ENCODE measurements at regions not wholly inside any gene's neighbourhood (a gene's known extent, or its start where the extent isn't known, plus 50 kb on each side); places are given as distances from the start of the nearest gene placed in this dataset.

DNA sequence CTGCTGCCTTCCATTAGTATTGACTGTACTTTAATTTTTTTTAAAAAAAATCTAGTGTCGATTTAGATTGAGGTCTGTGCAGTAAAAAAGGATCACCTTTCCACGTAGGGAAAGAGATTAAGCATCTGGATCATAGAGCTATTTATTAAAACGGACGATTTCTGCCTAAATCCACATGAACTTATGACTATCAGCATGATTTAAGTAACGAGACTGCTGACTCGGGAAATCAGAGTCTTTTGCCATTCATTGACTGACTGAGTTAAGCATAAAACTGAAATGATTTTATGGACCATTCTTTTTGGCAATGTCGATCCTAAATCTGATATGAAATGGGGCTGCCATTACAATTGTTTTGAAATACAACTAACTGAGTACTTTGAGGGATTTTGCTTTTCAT lies 261.7 kb downstream of the SAMD5 start:
- Mint-ChIP-seq H3K4me3 (no peak overlapping the region), H3K36me3 (ENCODE audit: insufficient read depth) (no peaks in the 10 kb centered on the region), H3K4me1 (ENCODE audit: low read depth) (no peaks in the 10 kb centered on the region), H3K27me3 (ENCODE audit: low read depth) (no peaks in the 10 kb centered on the region), H3K9me3 (peaks cover 4% of the 10 kb centered on the region)
- no peak for ATAC-seq
- no peak for DNase-seq

DNA sequence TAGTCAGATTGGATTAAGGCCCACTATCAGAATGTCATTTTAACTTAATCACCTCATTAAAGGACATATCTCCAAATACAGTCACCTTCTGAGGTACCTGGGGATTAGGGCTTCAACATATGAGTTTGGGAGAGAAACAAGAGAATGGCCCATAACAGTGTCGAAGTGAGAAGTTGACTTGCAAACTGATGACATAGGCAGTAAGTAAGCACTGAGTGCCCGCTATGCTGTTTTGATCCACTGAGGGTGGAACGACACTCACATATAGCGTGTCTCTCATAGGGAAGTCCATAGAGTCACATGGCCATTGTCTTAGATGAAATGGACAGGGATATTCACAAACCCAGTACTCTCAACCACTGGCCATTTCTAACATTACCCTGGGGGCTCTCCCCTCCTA lies 264.2 kb downstream of the SAMD5 start:
- no peaks in the 10 kb centered on the region for H3K27me3 Mint-ChIP-seq (ENCODE audit: low read depth)
- no peak for ATAC-seq

DNA sequence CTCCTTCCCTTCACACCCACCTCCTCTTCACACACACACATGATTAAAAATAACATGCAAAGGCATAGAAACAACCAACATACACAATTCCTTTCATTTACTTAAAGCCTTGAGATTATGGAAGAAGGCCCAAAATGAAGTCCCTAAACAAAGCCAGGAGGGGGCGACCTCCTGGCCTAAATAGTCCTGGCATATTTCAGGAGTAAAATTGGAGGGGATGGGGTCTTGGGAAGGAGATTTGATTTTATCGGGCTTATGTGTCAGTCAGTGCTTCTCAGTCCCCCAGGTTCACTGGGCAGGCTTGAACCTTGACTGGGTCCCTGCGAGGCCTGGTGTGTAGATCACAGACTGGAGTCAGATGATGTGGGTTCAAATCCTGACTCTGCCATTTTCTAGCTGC lies 266.4 kb downstream of the SAMD5 start:
- no peak for DNase-seq
- Mint-ChIP-seq H3K9me3 (no peaks in the 10 kb centered on the region), H3K27me3 (ENCODE audit: low read depth) (no peaks in the 10 kb centered on the region), H3K36me3 (ENCODE audit: insufficient read depth) (no peaks in the 10 kb centered on the region), H3K4me1 (ENCODE audit: low read depth) (no peaks in the 10 kb centered on the region), H3K4me3 (no peak overlapping the region)
- no peak for ATAC-seq

More for the DNA sequence above, 264.2 kb downstream of the SAMD5 start:
- Mint-ChIP-seq H3K4me3 (no peak overlapping the region), H3K4me1 (ENCODE audit: low read depth) (no peaks in the 10 kb centered on the region), H3K36me3 (ENCODE audit: insufficient read depth) (no peaks in the 10 kb centered on the region), H3K9me3 (no peaks in the 10 kb centered on the region)
- DNase-seq = no peak

DNA sequence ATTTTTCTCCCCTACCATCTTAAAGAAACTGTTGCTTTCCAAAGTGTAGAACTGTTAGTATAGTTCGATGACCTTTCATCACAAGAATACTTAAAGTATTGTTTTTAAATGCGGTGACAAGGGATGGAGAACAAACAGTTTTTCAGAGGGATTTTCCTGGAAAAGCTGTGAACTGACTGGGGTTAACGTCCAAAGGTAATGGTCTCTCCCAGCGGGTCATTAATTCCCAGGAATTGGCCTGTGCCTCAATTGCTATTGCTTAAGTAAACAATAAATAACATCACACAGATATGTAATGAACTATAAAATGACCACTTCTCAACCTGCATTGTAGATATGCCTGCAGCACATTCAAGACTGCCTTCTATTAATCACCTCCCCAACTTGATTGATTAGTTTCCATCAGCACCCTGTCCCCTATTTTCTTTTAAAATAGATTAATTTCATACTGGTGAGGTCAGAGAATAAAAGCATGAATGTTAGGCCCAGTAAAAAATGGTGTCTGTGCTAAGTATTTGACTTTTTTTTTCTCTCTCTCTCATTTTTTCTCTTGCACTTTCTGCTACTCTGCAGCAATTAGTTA lies 268.2 kb downstream of the SAMD5 start:
- no peak overlapping the region for H3K4me3 Mint-ChIP-seq
- no peaks in the 10 kb centered on the region for H3K27me3 Mint-ChIP-seq (ENCODE audit: low read depth)
- H3K36me3 Mint-ChIP-seq (ENCODE audit: insufficient read depth) = no peaks in the 10 kb centered on the region
- no peaks in the 10 kb centered on the region for H3K9me3 Mint-ChIP-seq
- DNase-seq (no peak), ATAC-seq (no peak)
- H3K4me1 Mint-ChIP-seq (ENCODE audit: low read depth) = no peaks in the 10 kb centered on the region

DNA sequence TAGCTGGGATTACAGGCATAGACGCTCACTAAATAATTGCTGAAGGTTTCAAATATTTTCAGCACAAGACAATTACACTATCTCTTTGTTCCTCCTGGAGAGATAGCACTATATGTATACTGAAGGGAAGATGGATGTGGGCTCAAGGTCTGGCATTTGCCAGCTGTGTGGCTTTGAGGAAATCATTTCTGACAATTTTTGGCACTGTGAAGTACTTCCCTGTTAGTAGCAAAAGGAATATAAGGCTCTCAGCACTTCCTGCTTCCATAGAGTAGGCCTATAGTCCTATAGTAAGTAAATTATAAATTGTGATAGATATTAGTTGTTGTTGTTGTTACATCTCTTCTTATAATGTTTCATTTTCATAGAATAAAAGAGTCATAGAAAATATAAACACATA lies 271.1 kb downstream of the SAMD5 start:
- no peaks in the 10 kb centered on the region for H3K4me1 Mint-ChIP-seq (ENCODE audit: low read depth)
- H3K27me3 Mint-ChIP-seq (ENCODE audit: low read depth) = no peaks in the 10 kb centered on the region
- H3K9me3 Mint-ChIP-seq = no peaks in the 10 kb centered on the region
- H3K4me3 Mint-ChIP-seq = no peak overlapping the region
- no peaks in the 10 kb centered on the region for H3K36me3 Mint-ChIP-seq (ENCODE audit: insufficient read depth)
- no peak for DNase-seq
- ATAC-seq = no peak

DNA sequence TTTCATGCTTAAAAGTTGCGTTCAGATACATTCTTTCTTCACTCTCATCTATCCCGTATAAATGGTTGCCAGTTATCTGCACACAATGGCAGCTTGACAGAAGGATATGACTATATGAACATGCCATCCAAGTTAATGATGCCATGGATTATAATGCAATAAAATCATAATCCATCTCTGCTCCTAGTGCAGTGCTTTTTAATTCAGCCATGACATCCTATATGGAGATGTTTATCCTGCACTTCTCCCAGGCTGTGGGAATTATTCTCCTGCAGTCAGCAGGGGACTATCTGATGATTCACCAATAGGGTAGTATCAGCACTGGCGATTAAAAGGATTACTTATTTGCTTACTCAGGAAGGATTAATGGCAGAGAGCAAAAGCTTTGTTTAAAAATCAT lies 273.8 kb downstream of the SAMD5 start:
- Mint-ChIP-seq H3K27me3 (ENCODE audit: low read depth) (no peaks in the 10 kb centered on the region), H3K4me1 (ENCODE audit: low read depth) (no peaks in the 10 kb centered on the region), H3K4me3 (no peak overlapping the region), H3K36me3 (ENCODE audit: insufficient read depth) (no peaks in the 10 kb centered on the region), H3K9me3 (peaks cover 5% of the 10 kb centered on the region)
- no peak for ATAC-seq
- DNase-seq = no peak

DNA sequence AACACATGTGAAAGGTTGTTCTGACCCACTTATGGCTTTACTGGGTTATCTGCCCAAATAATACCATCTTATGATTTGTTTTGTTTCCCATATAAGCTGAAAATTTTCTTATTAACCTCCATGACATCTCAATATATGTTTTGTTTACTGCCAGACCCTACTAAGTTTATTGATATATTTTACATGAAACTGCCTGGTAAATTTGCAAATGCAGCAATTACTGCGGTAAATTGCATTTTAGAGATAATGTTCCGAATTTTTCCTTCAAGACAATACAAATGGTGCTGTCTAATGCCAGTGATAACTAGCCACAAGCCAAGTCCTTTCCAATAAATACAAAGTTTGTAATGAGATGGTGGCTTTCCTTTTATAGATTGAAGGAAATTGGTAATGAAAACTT lies 275.9 kb downstream of the SAMD5 start:
- Mint-ChIP-seq H3K4me1 (ENCODE audit: low read depth) (no peaks in the 10 kb centered on the region), H3K27me3 (ENCODE audit: low read depth) (no peaks in the 10 kb centered on the region), H3K36me3 (ENCODE audit: insufficient read depth) (no peaks in the 10 kb centered on the region), H3K9me3 (peaks cover 5% of the 10 kb centered on the region), H3K4me3 (no peak overlapping the region)
- ATAC-seq (no peak), DNase-seq (no peak)

DNA sequence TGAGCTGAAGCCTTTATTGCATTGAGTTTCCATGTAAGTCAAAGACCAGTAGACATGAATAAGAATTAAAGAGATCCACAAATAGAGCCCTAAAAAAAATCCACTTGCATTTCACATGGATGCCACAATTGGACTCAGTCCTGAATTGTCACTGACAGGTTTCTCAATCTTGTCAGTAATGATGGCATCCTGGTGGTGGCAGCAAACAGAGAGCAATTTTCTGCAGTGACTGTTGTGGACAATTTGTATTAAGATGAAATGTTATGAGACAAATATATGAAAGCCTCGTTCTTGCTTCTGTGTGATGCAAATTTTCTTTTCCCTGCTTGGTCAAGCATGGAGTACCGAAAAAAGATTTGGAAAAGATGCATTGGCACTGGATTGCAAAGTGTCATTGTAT lies 278.9 kb downstream of the SAMD5 start:
- Mint-ChIP-seq H3K4me1 (ENCODE audit: low read depth) (no peaks in the 10 kb centered on the region), H3K9me3 (peaks cover 13% of the 10 kb centered on the region), H3K4me3 (no peak overlapping the region), H3K27me3 (ENCODE audit: low read depth) (no peaks in the 10 kb centered on the region), H3K36me3 (ENCODE audit: insufficient read depth) (no peaks in the 10 kb centered on the region)
- no peak for DNase-seq
- ATAC-seq = no peak

DNA sequence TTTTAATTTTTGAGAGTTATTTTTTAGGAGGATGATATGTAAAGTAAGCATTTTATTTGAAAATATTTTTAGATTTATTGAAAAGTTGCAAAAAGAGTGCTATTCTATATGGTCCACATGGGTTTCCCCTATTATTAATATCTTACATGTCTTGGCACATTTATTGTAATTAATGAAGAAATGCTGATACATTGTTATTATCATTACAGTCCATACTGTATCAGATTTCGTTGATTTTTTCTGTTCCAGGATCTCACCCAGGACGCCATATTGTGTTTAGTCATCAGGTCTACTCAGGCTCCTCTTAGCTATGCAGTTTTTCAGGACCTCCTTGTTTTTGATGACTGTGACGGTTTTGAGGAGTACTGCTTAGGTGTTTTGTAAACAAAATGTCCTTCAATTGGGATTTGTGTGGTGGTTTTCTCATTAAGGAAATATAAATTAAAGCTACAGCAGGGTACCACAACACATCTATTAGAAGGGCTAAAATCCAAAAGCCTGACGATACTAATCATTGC lies 281.0 kb downstream of the SAMD5 start:
- no peak for ATAC-seq

DNA sequence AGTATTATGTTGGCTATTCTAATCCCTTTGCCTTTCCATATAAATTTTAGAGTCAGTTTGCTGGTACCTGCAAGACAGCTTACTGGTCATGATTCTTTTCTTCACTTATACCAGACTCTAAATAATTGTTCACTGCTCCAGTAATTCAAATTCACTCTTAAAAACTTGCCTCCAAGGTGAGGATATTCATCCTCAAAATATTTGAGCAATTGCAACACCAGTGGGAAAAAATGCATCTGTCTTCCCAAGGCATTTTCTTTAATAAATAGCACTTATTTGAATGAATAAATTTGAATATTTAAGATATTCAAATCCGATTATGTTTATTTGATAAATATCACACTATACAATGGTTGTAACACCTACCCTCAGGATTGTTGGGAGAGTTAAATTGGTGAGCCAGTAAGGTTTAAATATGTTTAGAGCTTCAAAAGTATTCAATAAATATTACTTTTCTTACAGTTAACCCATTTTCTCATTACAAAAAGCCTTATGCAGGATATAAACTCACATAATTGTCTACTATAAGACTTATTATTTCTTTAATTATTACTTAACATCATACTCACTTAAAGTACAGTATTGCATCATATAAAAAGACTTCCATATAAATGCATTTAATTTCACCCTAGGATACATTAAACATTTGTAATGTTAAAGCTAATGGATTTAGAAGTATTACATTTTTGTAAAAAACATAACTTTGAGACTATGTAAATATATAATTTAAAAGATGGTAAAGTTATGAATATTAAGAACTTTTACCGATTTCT lies 285.6 kb downstream of the SAMD5 start:
- Mint-ChIP-seq H3K4me1 (ENCODE audit: low read depth) (no peaks in the 10 kb centered on the region), H3K36me3 (ENCODE audit: insufficient read depth) (no peaks in the 10 kb centered on the region), H3K27me3 (ENCODE audit: low read depth) (no peaks in the 10 kb centered on the region), H3K4me3 (no peak overlapping the region), H3K9me3 (peaks cover 8% of the 10 kb centered on the region)
- ATAC-seq (no peak), DNase-seq (no peak)

More for the DNA sequence above, 281.0 kb downstream of the SAMD5 start:
- no peaks in the 10 kb centered on the region for H3K27me3 Mint-ChIP-seq (ENCODE audit: low read depth)
- H3K4me1 Mint-ChIP-seq (ENCODE audit: low read depth) = no peaks in the 10 kb centered on the region
- no peaks in the 10 kb centered on the region for H3K36me3 Mint-ChIP-seq (ENCODE audit: insufficient read depth)
- H3K9me3 Mint-ChIP-seq = peaks cover 13% of the 10 kb centered on the region
- DNase-seq = no peak
- H3K4me3 Mint-ChIP-seq = no peak overlapping the region

DNA sequence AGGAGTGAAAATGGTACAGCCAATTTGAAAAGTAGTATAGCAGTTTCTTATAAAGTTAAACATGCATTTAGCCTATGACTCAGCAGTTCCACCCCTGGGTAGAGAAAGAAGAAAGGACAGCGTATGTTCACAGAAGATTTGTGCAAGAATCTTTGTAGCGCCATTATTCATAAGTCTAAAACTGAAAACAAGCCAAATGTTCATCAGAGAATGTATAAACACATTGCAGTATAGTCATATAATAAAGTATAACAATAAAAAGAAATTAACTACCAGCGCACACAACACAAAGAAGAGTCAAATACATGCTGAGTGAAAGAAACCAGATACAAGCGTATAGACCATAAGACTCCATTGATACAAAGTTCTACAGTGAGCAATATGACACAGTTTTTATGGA lies 294.0 kb downstream of the SAMD5 start:
- H3K27me3 Mint-ChIP-seq (ENCODE audit: low read depth) = no peaks in the 10 kb centered on the region
- H3K4me1 Mint-ChIP-seq (ENCODE audit: low read depth) = no peaks in the 10 kb centered on the region
- DNase-seq = no peak
- no peak for ATAC-seq
- H3K4me3 Mint-ChIP-seq = no peak overlapping the region
- peaks cover 20% of the 10 kb centered on the region for H3K9me3 Mint-ChIP-seq
- no peaks in the 10 kb centered on the region for H3K36me3 Mint-ChIP-seq (ENCODE audit: insufficient read depth)

DNA sequence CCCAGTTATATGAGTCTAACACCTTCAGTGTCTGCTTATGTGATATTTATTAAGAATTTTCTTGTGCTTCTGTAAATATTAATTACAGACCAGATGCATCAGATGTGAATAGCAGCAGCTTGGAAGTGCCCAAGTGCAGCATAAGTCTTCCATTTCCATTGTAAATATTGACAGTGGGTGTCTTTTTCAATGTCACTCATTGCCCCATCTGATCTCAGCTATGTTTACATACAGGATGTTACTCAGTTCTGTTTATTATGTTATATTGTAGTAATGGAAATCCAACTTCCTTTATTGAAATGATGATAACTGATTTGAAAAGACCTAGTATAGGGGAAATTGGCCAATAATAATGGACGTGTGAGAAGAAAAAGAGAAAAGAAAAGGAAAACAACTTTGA lies 296.7 kb downstream of the SAMD5 start:
- H3K36me3 Mint-ChIP-seq (ENCODE audit: insufficient read depth) = no peaks in the 10 kb centered on the region
- no peak for DNase-seq
- H3K9me3 Mint-ChIP-seq = peaks cover 20% of the 10 kb centered on the region
- no peaks in the 10 kb centered on the region for H3K27me3 Mint-ChIP-seq (ENCODE audit: low read depth)
- no peak for ATAC-seq
- H3K4me1 Mint-ChIP-seq (ENCODE audit: low read depth) = no peaks in the 10 kb centered on the region
- H3K4me3 Mint-ChIP-seq = no peak overlapping the region

DNA sequence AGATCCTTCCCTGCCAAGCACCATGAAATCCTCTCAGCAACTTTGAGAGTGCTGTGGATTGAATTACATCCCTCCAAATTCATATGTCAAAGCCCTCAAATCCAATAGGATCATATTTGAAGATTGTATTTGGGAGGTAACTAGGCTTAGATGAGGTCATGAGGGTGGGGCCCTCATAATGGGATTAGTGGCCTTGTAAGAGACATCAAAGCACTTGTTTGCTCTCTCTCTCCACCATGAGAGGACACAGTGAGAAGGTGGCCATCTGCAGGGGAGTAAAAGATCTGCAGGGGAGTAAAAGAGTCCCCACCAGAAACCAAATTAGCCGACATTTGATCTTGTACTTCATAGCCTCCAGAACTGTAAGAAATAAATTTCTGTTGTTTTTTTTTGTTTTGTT lies 298.2 kb downstream of the SAMD5 start:
- H3K4me3 Mint-ChIP-seq = no peak overlapping the region
- no peak for ATAC-seq
- peaks cover 20% of the 10 kb centered on the region for H3K9me3 Mint-ChIP-seq

DNA sequence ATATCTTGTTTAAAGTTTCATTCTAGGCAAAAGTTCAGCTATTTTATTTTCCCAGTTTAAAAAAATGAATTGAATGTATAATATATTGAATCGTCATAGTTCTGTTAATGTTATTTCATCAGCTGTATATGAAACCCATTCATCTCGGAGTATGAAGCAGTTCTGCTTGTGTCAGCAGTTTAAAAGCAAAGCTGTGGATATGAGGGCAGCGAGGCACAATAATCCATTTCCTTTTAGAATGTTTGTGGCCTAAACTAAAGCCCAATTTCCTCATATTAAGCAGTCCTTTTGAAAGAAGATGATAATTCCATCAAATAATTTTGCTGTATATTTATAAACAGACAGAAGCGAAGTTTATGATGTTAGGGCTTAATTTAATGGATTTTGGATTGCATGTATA lies 300.1 kb downstream of the SAMD5 start:
- H3K36me3 Mint-ChIP-seq (ENCODE audit: insufficient read depth) = no peaks in the 10 kb centered on the region
- H3K4me1 Mint-ChIP-seq (ENCODE audit: low read depth) = no peaks in the 10 kb centered on the region
- H3K9me3 Mint-ChIP-seq = peaks cover 19% of the 10 kb centered on the region
- no peak overlapping the region for H3K4me3 Mint-ChIP-seq
- no peak for ATAC-seq
- no peaks in the 10 kb centered on the region for H3K27me3 Mint-ChIP-seq (ENCODE audit: low read depth)
- no peak for DNase-seq

More for the DNA sequence above, 298.2 kb downstream of the SAMD5 start:
- H3K4me1 Mint-ChIP-seq (ENCODE audit: low read depth) = no peaks in the 10 kb centered on the region
- no peaks in the 10 kb centered on the region for H3K27me3 Mint-ChIP-seq (ENCODE audit: low read depth)
- DNase-seq = no peak
- H3K36me3 Mint-ChIP-seq (ENCODE audit: insufficient read depth) = no peaks in the 10 kb centered on the region

DNA sequence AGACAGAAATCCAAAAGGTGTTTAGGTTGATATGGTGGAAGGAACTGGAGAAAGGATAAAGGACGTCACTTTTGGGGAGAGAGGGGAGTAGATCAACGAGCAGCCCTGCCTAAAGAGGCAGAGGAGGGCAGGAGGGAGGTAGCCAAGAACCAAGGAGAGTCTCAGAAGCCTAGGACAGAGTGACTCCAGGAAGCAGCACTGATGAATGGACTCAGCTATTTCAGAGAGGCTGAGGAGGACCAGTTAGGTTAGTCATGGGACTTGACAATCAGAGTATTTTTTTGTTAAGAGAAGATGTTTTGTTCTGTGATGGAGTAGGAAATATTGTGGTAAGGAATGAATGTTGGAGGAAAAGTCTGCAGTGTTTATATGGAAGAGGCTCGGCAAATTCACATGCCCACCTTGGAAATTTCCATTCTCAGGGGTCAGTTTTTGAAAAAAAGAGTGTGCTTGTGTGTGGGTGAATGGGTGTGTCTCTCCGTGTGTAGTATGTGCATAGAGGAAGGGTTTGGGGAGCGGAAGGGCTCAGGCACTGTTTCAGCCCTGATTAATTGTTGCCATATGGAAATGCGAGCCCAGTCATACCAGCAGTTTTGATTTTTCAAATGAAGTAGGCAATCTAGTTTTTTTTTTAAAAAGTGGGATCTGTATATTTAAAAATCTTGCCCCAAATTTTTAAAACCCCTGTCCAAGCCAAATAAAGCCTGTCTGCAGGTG lies 303.6 kb downstream of the SAMD5 start:
- Mint-ChIP-seq H3K9me3 (no peaks in the 10 kb centered on the region), H3K4me1 (ENCODE audit: low read depth) (no peaks in the 10 kb centered on the region), H3K27me3 (ENCODE audit: low read depth) (no peaks in the 10 kb centered on the region), H3K4me3 (no peak overlapping the region), H3K36me3 (ENCODE audit: insufficient read depth) (no peaks in the 10 kb centered on the region)
- ATAC-seq (no peak), DNase-seq (no peak)

All from activated T-cell treated with anti-CD3 and anti-CD28 coated beads, Interleukin-2, amount 50 U/mL, for 4 hours (primary cell).